ENCODE measurements at regions not wholly inside any gene's neighbourhood (a gene's known extent, or its start where the extent isn't known, plus 50 kb on each side); places are given as distances from the start of the nearest gene placed in this dataset.
"Not testable (repeated sequence)": the region's sequence is repeated elsewhere in the genome, so short reads cannot be mapped to it uniquely, and the experiment has no call there.

- no peak for DNase-seq (ENCODE audit: low read depth in 2 of 3, low spot score in 2 of 3)
Measured at GRCh38 chr13:53101883-53102282, 73.3 kb downstream of the OLFM4 start.

- no peak for DNase-seq (ENCODE audit: low read depth in 2 of 3, low spot score in 2 of 3)
Measured at GRCh38 chr13:53104136-53104535, 75.5 kb downstream of the OLFM4 start.

GRCh38 chr13:53105477-53105876 lies 76.9 kb downstream of the OLFM4 start:
- DNase-seq (ENCODE audit: low read depth in 2 of 3, low spot score in 2 of 3): no peak

GRCh38 chr13:53105890-53106289 lies 77.3 kb downstream of the OLFM4 start:
- DNase-seq (ENCODE audit: low read depth in 2 of 3, low spot score in 2 of 3): no peak

GRCh38 chr13:53110181-53110580 lies 81.6 kb downstream of the OLFM4 start:
- DNase-seq (ENCODE audit: low read depth in 2 of 3, low spot score in 2 of 3): no peak

GRCh38 chr13:53110614-53111013 lies 82.0 kb downstream of the OLFM4 start:
- no peak for DNase-seq (ENCODE audit: low read depth in 2 of 3, low spot score in 2 of 3)

GRCh38 chr13:53112522-53112921 lies 83.9 kb downstream of the OLFM4 start:
- DNase-seq (ENCODE audit: low read depth in 2 of 3, low spot score in 2 of 3): no peak

GRCh38 chr13:53117048-53117447 lies 88.4 kb downstream of the OLFM4 start:
- DNase-seq (ENCODE audit: low read depth in 2 of 3, low spot score in 2 of 3): not testable (repeated sequence)

- no peak for DNase-seq (ENCODE audit: low read depth in 2 of 3, low spot score in 2 of 3)
Measured at GRCh38 chr13:53121131-53121773, 92.6 kb downstream of the OLFM4 start.

- DNase-seq (ENCODE audit: low read depth in 2 of 3, low spot score in 2 of 3): no peak
Measured at GRCh38 chr13:53121919-53122318, 93.3 kb downstream of the OLFM4 start.

- no peak for DNase-seq (ENCODE audit: low read depth in 2 of 3, low spot score in 2 of 3)
Measured at GRCh38 chr13:53123536-53123935, 94.9 kb downstream of the OLFM4 start.

GRCh38 chr13:53124623-53125022 lies 96.0 kb downstream of the OLFM4 start:
- no peak for DNase-seq (ENCODE audit: low read depth in 2 of 3, low spot score in 2 of 3)

GRCh38 chr13:53126841-53127245 lies 98.2 kb downstream of the OLFM4 start:
- DNase-seq (ENCODE audit: low read depth in 2 of 3, low spot score in 2 of 3): no peak

- DNase-seq (ENCODE audit: low read depth in 2 of 3, low spot score in 2 of 3): no peak
Measured at GRCh38 chr13:53127373-53127772, 98.8 kb downstream of the OLFM4 start.

GRCh38 chr13:53129864-53130393 lies 101.3 kb downstream of the OLFM4 start:
- DNase-seq (ENCODE audit: low read depth in 2 of 3, low spot score in 2 of 3): no peak

- no peak for DNase-seq (ENCODE audit: low read depth in 2 of 3, low spot score in 2 of 3)
Measured at GRCh38 chr13:53131361-53131760, 102.7 kb downstream of the OLFM4 start.

GRCh38 chr13:53135301-53135700 lies 106.7 kb downstream of the OLFM4 start:
- DNase-seq (ENCODE audit: low read depth in 2 of 3, low spot score in 2 of 3): no peak

- no peak for DNase-seq (ENCODE audit: low read depth in 2 of 3, low spot score in 2 of 3)
Measured at GRCh38 chr13:53136554-53137215, 108.1 kb downstream of the OLFM4 start.

GRCh38 chr13:53137779-53138178 lies 109.2 kb downstream of the OLFM4 start:
- no peak for DNase-seq (ENCODE audit: low read depth in 2 of 3, low spot score in 2 of 3)

GRCh38 chr13:53138376-53139036 lies 109.9 kb downstream of the OLFM4 start:
- no peak for DNase-seq (ENCODE audit: low read depth in 2 of 3, low spot score in 2 of 3)

GRCh38 chr13:53141336-53141735 lies 112.7 kb downstream of the OLFM4 start:
- no peak for DNase-seq (ENCODE audit: low read depth in 2 of 3, low spot score in 2 of 3)

GRCh38 chr13:53142306-53142705 lies 113.7 kb downstream of the OLFM4 start:
- no peak for DNase-seq (ENCODE audit: low read depth in 2 of 3, low spot score in 2 of 3)

All from hematopoietic multipotent progenitor cell (in vitro differentiated cells).